GM12878 (cell line): ENCODE measurements at regions not wholly inside any gene's neighbourhood (a gene's known extent, or its start where the extent isn't known, plus 50 kb on each side); places are given as distances from the start of the nearest gene placed in this dataset.

Experiments
- ATAC-seq: fragments of 200-7000 bp; cut with Tn5 transposase; 3 replicates; pipeline ENCODE4 v1.9.1; 2020; ENCODE audit warnings: mild to moderate bottlenecking, moderate library complexity
- BruUV-seq: library from RNA; stranded (reverse); fragments of 400-500 nt; replicated peaks from 2 replicates; lab custom pipeline; 2021; lab: Mats Ljungman, UMichigan
- CTCF ChIA-PET: fragments of 300-600 bp; sonication (Branson Sonifier 250); formaldehyde crosslinking; extraction: SDS; loops from one replicate; lab custom pipeline; 2021; ENCODE audit warnings: inconsistent platforms; lab: Yijun Ruan, JAX
- POLR2A ChIA-PET: fragments of 350-600 bp; formaldehyde crosslinking; extraction: SDS; loops from one replicate; lab custom pipeline; 2021; ENCODE audit warnings: inconsistent platforms; lab: Charles Lee
- RAD21 ChIA-PET: fragments of 300-600 bp; sonication (Branson Sonifier 250); formaldehyde crosslinking; loops from one replicate; lab custom pipeline; 2023; ENCODE audit warnings: antibody characterized with exemption; ENCODE audit not compliant: unreplicated experiment; lab: Charles Lee
- SMC1A ChIA-PET: fragments of 300-600 bp; sonication (Branson Sonifier 250); formaldehyde crosslinking; loops from one replicate; lab custom pipeline; 2023; ENCODE audit not compliant: unreplicated experiment, uncharacterized antibody; lab: Charles Lee
- DNase-seq: peaks from one replicate; pipeline ENCODE4 v3.0.0-alpha.2; 2011; ENCODE audit warnings: low read depth, low spot score
- FAIRE-seq: peaks from 3 replicates; lab custom pipeline; 2011; peaks lifted over from hg19 to GRCh38; lab: Jason Lieb, UNC
- H2AFZ ChIP-seq: 2 replicates; pipeline ENCODE4 v1.6.0; 2011; ENCODE audit warnings: low read depth, low read length, control low read depth; ENCODE audit not compliant: control insufficient read depth
- H3K27ac ChIP-seq: 2 replicates; pipeline ENCODE4 v1.5.1; 2011; ENCODE audit warnings: control low read depth; ENCODE audit not compliant: control insufficient read depth, insufficient read depth
- H3K27me3 ChIP-seq, 2 experiments: replicated peaks in 1 of 2; 2 replicates each; pipeline versions ENCODE4 v1.6.0 to v1.6.1; 2011; ENCODE audit warnings: low read length in 1 of 2; ENCODE audit not compliant: control insufficient read depth in 2 of 2, insufficient read depth in 2 of 2
- H3K36me3 ChIP-seq, 2 experiments: 2 replicates each; pipeline ENCODE4 v1.5.1; 2011; ENCODE audit warnings: low read length in 1 of 2; ENCODE audit not compliant: control insufficient read depth in 2 of 2, insufficient read depth in 2 of 2
- H3K4me1 ChIP-seq: 2 replicates; pipeline ENCODE4 v1.6.1; 2011; ENCODE audit warnings: mild to moderate bottlenecking, low read length, moderate library complexity, mixed read lengths; ENCODE audit not compliant: control insufficient read depth, insufficient read depth
- H3K4me2 ChIP-seq: 2 replicates; pipeline ENCODE4 v1.6.0; 2011; ENCODE audit warnings: control low read depth; ENCODE audit not compliant: control insufficient read depth, insufficient read depth
- H3K4me3 ChIP-seq: fragments of 200-600 bp; sonication (generic); 2 replicates; pipeline ENCODE4 v1.5.1; 2016
- H3K79me2 ChIP-seq: 2 replicates; pipeline ENCODE4 v1.6.0; 2011; ENCODE audit warnings: low read length; ENCODE audit not compliant: control insufficient read depth, insufficient read depth
- H3K9ac ChIP-seq: 2 replicates; pipeline ENCODE4 v1.8.0; 2011; ENCODE audit warnings: low read length, control low read depth, mixed read lengths; ENCODE audit not compliant: control insufficient read depth, insufficient read depth
- H3K9me3 ChIP-seq: replicated peaks from 3 replicates; pipeline ENCODE4 v1.5.1; 2011; ENCODE audit warnings: mild to moderate bottlenecking, low read length; ENCODE audit not compliant: control insufficient read depth, insufficient read depth
- H4K20me1 ChIP-seq: 2 replicates; pipeline ENCODE4 v1.6.0; 2011; ENCODE audit not compliant: control insufficient read depth, insufficient read depth
- BMI1 ChIP-seq: fragments of 450-650 bp; IDR thresholded peaks from 2 replicates; pipeline ENCODE4 v1.6.1; 2016; ENCODE audit warnings: mild to moderate bottlenecking, moderate library complexity, borderline replicate concordance
- CHD2 ChIP-seq: IDR thresholded peaks from 2 replicates; pipeline ENCODE4 v1.6.1; 2011; ENCODE audit warnings: low read depth, low read length, improper control_type of control experiment, borderline replicate concordance
- GABPA ChIP-seq: IDR thresholded peaks from 2 replicates; pipeline ENCODE4 v1.6.1; 2014; ENCODE audit warnings: antibody characterized with exemption, low read depth, mild to moderate bottlenecking, inconsistent platforms
- HDAC2 ChIP-seq: fragments of 200-600 bp; sonication (generic); IDR thresholded peaks from 2 replicates; pipeline ENCODE4 v1.6.1; 2017
- HDAC6 ChIP-seq: fragments of 200-600 bp; sonication (generic); IDR thresholded peaks from one replicate; pipeline ENCODE4 v1.8.0; 2017; ENCODE audit warnings: antibody characterized with exemption; ENCODE audit not compliant: unreplicated experiment
- PML ChIP-seq: IDR thresholded peaks from 2 replicates; pipeline ENCODE4 v1.6.1; 2012; ENCODE audit warnings: low read length, inconsistent platforms
- RB1 ChIP-seq: fragments of 450-650 bp; formaldehyde crosslinking; IDR thresholded peaks from 2 replicates; pipeline ENCODE4 v1.6.1; 2017; ENCODE audit warnings: mild to moderate bottlenecking, borderline replicate concordance
- SIX5 ChIP-seq: IDR thresholded peaks from 2 replicates; pipeline ENCODE4 v1.6.1; 2011; ENCODE audit warnings: mild to moderate bottlenecking, low read depth, low read length, moderate library complexity; ENCODE audit not compliant: severe bottlenecking
- SMAD5 ChIP-seq: IDR thresholded peaks from 2 replicates; pipeline ENCODE4 v1.6.1; 2016; ENCODE audit warnings: antibody characterized with exemption, low read depth
- SP1 ChIP-seq: IDR thresholded peaks from one replicate; pipeline ENCODE4 v1.6.1; 2011; ENCODE audit warnings: low read depth, low read length
- SREBF1 ChIP-seq: IDR thresholded peaks from 2 replicates; pipeline ENCODE4 v1.6.1; 2012; ENCODE audit warnings: mild to moderate bottlenecking, low read length
- SREBF2 ChIP-seq: IDR thresholded peaks from 2 replicates; pipeline ENCODE4 v1.6.1; 2012; ENCODE audit warnings: mild to moderate bottlenecking, low read length
- SRF ChIP-seq, 2 experiments: IDR thresholded peaks; 2 replicates each; pipeline ENCODE4 v1.6.1; 2011; ENCODE audit warnings: low read depth in 2 of 2, low read length in 2 of 2, mild to moderate bottlenecking in 1 of 2, moderate library complexity in 1 of 2
- TCF3 ChIP-seq: IDR thresholded peaks from 2 replicates; pipeline ENCODE4 v1.6.1; 2012; ENCODE audit warnings: low read depth, mild to moderate bottlenecking, low read length, borderline replicate concordance; ENCODE audit not compliant: insufficient read depth
- WRNIP1 ChIP-seq: IDR thresholded peaks from 2 replicates; pipeline ENCODE4 v1.6.1; 2011; ENCODE audit warnings: low read depth, low read length, improper control_type of control experiment, borderline replicate concordance
- ZBED1 ChIP-seq: IDR thresholded peaks from 2 replicates; pipeline ENCODE4 v1.6.1; 2016; ENCODE audit warnings: borderline replicate concordance
- ZSCAN29 ChIP-seq: fragments of 450-650 bp; IDR thresholded peaks from 2 replicates; pipeline ENCODE4 v1.6.1; 2017; ENCODE audit warnings: mild to moderate bottlenecking, moderate library complexity
- in situ Hi-C: fragments of 300-500 bp; cut with MboI; formaldehyde crosslinking; loops from 9 replicates; pipeline ENCODE4 v1.14.3; 2018; ENCODE audit warnings: mixed read lengths
- intact Hi-C: fragments of 100-400 bp; cut with micrococcal nuclease; formaldehyde crosslinking; loops from one replicate; pipeline ENCODE4 v1.14.2; 2022; ENCODE audit not compliant: unreplicated experiment
- TF ChIP-seq, protein P1 (sequence below): IDR thresholded peaks from 2 replicates; pipeline ENCODE4 v1.6.1; 2012; ENCODE audit warnings: low read depth, low read length, improper control_type of control experiment
- TF ChIP-seq, protein P2 (sequence below): fragments of 450-650 bp; conservative IDR thresholded peaks from 2 replicates; pipeline ENCODE4 v1.6.1; 2017; ENCODE audit warnings: mild to moderate bottlenecking, moderate library complexity
- TF ChIP-seq, protein P3 (sequence below): IDR thresholded peaks from 2 replicates; pipeline ENCODE4 v1.6.1; 2012; ENCODE audit warnings: improper control_type of control experiment, low read depth, low read length; ENCODE audit not compliant: insufficient replicate concordance

DNA sequence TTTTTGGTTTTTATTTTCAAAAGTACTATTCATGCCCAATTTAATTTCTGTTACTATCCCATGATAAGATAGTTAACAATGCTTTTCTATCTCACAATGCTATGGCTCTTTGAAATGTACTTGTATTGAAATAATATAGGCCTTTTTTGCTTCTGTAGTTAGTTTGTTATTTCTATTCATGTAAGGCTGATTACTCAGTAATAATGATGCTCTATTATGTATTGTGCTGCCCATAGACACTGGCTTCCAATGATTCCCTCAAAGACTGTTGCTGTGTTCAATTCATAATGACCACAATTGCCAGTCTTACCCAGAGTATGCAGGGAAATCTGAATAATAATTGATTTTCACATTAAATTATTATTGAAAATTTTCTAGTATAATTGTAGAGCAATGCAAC lies 155.5 kb upstream of the POT1 start:
- no TSS peak for BruUV-seq

More for the DNA sequence above, 155.5 kb upstream of the POT1 start:
- Histone ChIP-seq H3K9ac (no peak overlapping the region), H3K4me3 (no peak overlapping the region), H4K20me1 (no peaks in the 10 kb centered on the region), H3K4me2 (no peak overlapping the region), H3K4me1 (no peaks in the 10 kb centered on the region), H3K27ac (no peak overlapping the region), H3K36me3 (no peaks in the 10 kb centered on the region), H3K79me2 (no peaks in the 10 kb centered on the region), H3K27me3 (no peaks in the 10 kb centered on the region), H2AFZ (no peak overlapping the region), H3K9me3 (no peaks in the 10 kb centered on the region)
- ATAC-seq, result no peak
- in situ Hi-C loops, result no loop called here
- TF ChIP-seq CHD2 (no peak), RB1 (no peak), SP1 (no peak), SREBF1 (no peak), HDAC6 (no peak), SIX5 (no peak), BMI1 (no peak), GABPA (no peak), SRF (IDR thresholded peaks at IDR 0.05; ENCODE audit: low read depth in 2 of 2, low read length in 2 of 2) (no peak), PML (no peak), SMAD5 (no peak), ZBED1 (no peak), HDAC2 (no peak), ZSCAN29 (no peak), SREBF2 (no peak), WRNIP1 (no peak), TCF3 (no peak)
- TF ChIP-seq, protein P1, sequence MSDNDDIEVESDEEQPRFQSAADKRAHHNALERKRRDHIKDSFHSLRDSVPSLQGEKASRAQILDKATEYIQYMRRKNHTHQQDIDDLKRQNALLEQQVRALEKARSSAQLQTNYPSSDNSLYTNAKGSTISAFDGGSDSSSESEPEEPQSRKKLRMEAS, result no peak
- TF ChIP-seq, protein P2, sequence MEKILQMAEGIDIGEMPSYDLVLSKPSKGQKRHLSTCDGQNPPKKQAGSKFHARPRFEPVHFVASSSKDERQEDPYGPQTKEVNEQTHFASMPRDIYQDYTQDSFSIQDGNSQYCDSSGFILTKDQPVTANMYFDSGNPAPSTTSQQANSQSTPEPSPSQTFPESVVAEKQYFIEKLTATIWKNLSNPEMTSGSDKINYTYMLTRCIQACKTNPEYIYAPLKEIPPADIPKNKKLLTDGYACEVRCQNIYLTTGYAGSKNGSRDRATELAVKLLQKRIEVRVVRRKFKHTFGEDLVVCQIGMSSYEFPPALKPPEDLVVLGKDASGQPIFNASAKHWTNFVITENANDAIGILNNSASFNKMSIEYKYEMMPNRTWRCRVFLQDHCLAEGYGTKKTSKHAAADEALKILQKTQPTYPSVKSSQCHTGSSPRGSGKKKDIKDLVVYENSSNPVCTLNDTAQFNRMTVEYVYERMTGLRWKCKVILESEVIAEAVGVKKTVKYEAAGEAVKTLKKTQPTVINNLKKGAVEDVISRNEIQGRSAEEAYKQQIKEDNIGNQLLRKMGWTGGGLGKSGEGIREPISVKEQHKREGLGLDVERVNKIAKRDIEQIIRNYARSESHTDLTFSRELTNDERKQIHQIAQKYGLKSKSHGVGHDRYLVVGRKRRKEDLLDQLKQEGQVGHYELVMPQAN, result no peak
- TF ChIP-seq, protein P3, sequence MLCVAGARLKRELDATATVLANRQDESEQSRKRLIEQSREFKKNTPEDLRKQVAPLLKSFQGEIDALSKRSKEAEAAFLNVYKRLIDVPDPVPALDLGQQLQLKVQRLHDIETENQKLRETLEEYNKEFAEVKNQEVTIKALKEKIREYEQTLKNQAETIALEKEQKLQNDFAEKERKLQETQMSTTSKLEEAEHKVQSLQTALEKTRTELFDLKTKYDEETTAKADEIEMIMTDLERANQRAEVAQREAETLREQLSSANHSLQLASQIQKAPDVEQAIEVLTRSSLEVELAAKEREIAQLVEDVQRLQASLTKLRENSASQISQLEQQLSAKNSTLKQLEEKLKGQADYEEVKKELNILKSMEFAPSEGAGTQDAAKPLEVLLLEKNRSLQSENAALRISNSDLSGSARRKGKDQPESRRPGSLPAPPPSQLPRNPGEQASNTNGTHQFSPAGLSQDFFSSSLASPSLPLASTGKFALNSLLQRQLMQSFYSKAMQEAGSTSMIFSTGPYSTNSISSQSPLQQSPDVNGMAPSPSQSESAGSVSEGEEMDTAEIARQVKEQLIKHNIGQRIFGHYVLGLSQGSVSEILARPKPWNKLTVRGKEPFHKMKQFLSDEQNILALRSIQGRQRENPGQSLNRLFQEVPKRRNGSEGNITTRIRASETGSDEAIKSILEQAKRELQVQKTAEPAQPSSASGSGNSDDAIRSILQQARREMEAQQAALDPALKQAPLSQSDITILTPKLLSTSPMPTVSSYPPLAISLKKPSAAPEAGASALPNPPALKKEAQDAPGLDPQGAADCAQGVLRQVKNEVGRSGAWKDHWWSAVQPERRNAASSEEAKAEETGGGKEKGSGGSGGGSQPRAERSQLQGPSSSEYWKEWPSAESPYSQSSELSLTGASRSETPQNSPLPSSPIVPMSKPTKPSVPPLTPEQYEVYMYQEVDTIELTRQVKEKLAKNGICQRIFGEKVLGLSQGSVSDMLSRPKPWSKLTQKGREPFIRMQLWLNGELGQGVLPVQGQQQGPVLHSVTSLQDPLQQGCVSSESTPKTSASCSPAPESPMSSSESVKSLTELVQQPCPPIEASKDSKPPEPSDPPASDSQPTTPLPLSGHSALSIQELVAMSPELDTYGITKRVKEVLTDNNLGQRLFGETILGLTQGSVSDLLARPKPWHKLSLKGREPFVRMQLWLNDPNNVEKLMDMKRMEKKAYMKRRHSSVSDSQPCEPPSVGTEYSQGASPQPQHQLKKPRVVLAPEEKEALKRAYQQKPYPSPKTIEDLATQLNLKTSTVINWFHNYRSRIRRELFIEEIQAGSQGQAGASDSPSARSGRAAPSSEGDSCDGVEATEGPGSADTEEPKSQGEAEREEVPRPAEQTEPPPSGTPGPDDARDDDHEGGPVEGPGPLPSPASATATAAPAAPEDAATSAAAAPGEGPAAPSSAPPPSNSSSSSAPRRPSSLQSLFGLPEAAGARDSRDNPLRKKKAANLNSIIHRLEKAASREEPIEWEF, result no peak
- SMC1A ChIA-PET, result no interaction called here
- FAIRE-seq, result no peak
- intact Hi-C loops, result no loop called here
- CTCF ChIA-PET, result no interaction called here
- no peak for DNase-seq
- RAD21 ChIA-PET, result no interaction called here
- POLR2A ChIA-PET, result no interaction called here
